ENCODE measurements at regions not wholly inside any gene's neighbourhood (a gene's known extent, or its start where the extent isn't known, plus 50 kb on each side); places are given as distances from the start of the nearest gene placed in this dataset.

DNA sequence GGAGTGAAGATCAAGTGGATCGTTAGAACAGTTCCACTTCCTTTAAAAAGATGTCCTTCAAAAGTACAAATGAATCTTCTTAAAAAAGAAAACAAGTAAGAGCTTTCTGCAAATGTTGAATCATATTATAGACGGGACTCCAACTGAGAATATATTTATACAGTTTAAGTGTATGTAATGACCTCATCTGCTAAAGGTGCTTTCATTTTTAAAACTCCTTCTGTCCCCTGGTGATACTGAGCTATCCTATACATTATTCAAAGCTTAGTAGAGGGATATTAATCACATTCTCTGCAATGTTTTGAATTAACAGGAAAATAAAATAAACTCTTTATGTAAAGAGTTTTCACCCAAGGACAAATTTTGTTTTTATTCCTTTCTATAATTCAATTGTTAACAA lies 420.7 kb upstream of the SLC8A1 start:
- TF ChIP-seq ZNF274 (IDR thresholded peaks at IDR 0.05; ENCODE audit: low read depth, low read length) (no peak), YY1 (IDR thresholded peaks at IDR 0.05; ENCODE audit: insufficient read depth, insufficient read length) (no peak)

All from NT2/D1 (cell line).